ENCODE measurements at regions not wholly inside any gene's neighbourhood (a gene's known extent, or its start where the extent isn't known, plus 50 kb on each side); places are given as distances from the start of the nearest gene placed in this dataset.

- H4K20me1 ChIP-seq (ENCODE audit: control insufficient read depth, extremely low read depth, insufficient read depth, low read length), result no peaks in the 10 kb centered on the region
- no peak overlapping the region for H2AFZ ChIP-seq (ENCODE audit: low read length)
- no peak overlapping the region for H3K4me2 ChIP-seq (ENCODE audit: extremely low read depth, insufficient read depth, low read length)
- H3K27ac ChIP-seq (ENCODE audit: insufficient read depth, low read length), result no peak overlapping the region
- no peak overlapping the region for H3K9ac ChIP-seq (ENCODE audit: insufficient read depth, low read length)
- H3K79me2 ChIP-seq (ENCODE audit: control insufficient read depth, insufficient read depth, low read length), result no peaks in the 10 kb centered on the region
- H3K4me1 ChIP-seq (ENCODE audit: control insufficient read depth, extremely low read depth, insufficient read depth, low read length), result no peaks in the 10 kb centered on the region
- no peak for TF ChIP-seq CTCF (conservative IDR thresholded peaks at IDR 0.05 in 1 of 2, IDR thresholded peaks at IDR 0.05 in 1 of 2; ENCODE audit: low read depth in 1 of 2, low read length in 2 of 2)
- TF ChIP-seq EZH2 (IDR thresholded peaks at IDR 0.05; ENCODE audit: low read length, missing control alignments), result no peak
- no peaks in the 10 kb centered on the region for H3K9me3 ChIP-seq (ENCODE audit: control insufficient read depth, insufficient read depth, low read depth, low read length)
- no peak for DNase-seq (ENCODE audit: low read depth in 2 of 2)
- no peaks in the 10 kb centered on the region for H3K27me3 ChIP-seq (ENCODE audit: control insufficient read depth, insufficient read depth, low read length)
- no peak overlapping the region for H3K4me3 ChIP-seq (replicated peaks in 1 of 4; ENCODE audit: control extremely low read depth in 1 of 4, insufficient read depth in 1 of 4, low read depth in 3 of 4, low read length in 4 of 4)
- no peaks in the 10 kb centered on the region for H3K36me3 ChIP-seq (ENCODE audit: control insufficient read depth, insufficient read depth, low read length)
Observed at GRCh38 chr11:24351179-24351578, 145.7 kb upstream of the LUZP2 start.

- Histone ChIP-seq H3K27ac (ENCODE audit: insufficient read depth, low read length) (no peak overlapping the region), H3K9ac (ENCODE audit: insufficient read depth, low read length) (no peak overlapping the region), H3K27me3 (ENCODE audit: control insufficient read depth, insufficient read depth, low read length) (no peaks in the 10 kb centered on the region), H3K4me2 (ENCODE audit: extremely low read depth, insufficient read depth, low read length) (no peak overlapping the region), H3K9me3 (ENCODE audit: control insufficient read depth, insufficient read depth, low read depth, low read length) (no peaks in the 10 kb centered on the region), H4K20me1 (ENCODE audit: control insufficient read depth, extremely low read depth, insufficient read depth, low read length) (no peaks in the 10 kb centered on the region), H3K4me1 (ENCODE audit: control insufficient read depth, extremely low read depth, insufficient read depth, low read length) (no peaks in the 10 kb centered on the region), H2AFZ (ENCODE audit: low read length) (no peak overlapping the region), H3K79me2 (ENCODE audit: control insufficient read depth, insufficient read depth, low read length) (no peaks in the 10 kb centered on the region), H3K4me3 (replicated peaks in 1 of 4; ENCODE audit: control extremely low read depth in 1 of 4, insufficient read depth in 1 of 4, low read depth in 3 of 4, low read length in 4 of 4) (no peak overlapping the region), H3K36me3 (ENCODE audit: control insufficient read depth, insufficient read depth, low read length) (no peaks in the 10 kb centered on the region)
- DNase-seq (ENCODE audit: low read depth in 2 of 2), result no peak
- TF ChIP-seq EZH2 (IDR thresholded peaks at IDR 0.05; ENCODE audit: low read length, missing control alignments) (no peak), CTCF (conservative IDR thresholded peaks at IDR 0.05 in 1 of 2, IDR thresholded peaks at IDR 0.05 in 1 of 2; ENCODE audit: low read depth in 1 of 2, low read length in 2 of 2) (no peak)
Observed at GRCh38 chr11:24356501-24356900, 140.4 kb upstream of the LUZP2 start.

GRCh38 chr11:24357620-24358410 lies 139.0 kb upstream of the LUZP2 start:
- Histone ChIP-seq H3K4me1 (ENCODE audit: control insufficient read depth, extremely low read depth, insufficient read depth, low read length) (no peaks in the 10 kb centered on the region), H3K9me3 (ENCODE audit: control insufficient read depth, insufficient read depth, low read depth, low read length) (no peaks in the 10 kb centered on the region), H3K4me2 (ENCODE audit: extremely low read depth, insufficient read depth, low read length) (no peak overlapping the region), H3K36me3 (ENCODE audit: control insufficient read depth, insufficient read depth, low read length) (no peaks in the 10 kb centered on the region), H2AFZ (ENCODE audit: low read length) (no peak overlapping the region), H3K27ac (ENCODE audit: insufficient read depth, low read length) (no peak overlapping the region), H3K27me3 (ENCODE audit: control insufficient read depth, insufficient read depth, low read length) (no peaks in the 10 kb centered on the region), H4K20me1 (ENCODE audit: control insufficient read depth, extremely low read depth, insufficient read depth, low read length) (no peaks in the 10 kb centered on the region), H3K4me3 (replicated peaks in 1 of 4; ENCODE audit: control extremely low read depth in 1 of 4, insufficient read depth in 1 of 4, low read depth in 3 of 4, low read length in 4 of 4) (no peak overlapping the region), H3K79me2 (ENCODE audit: control insufficient read depth, insufficient read depth, low read length) (no peaks in the 10 kb centered on the region), H3K9ac (ENCODE audit: insufficient read depth, low read length) (no peak overlapping the region)
- DNase-seq (ENCODE audit: low read depth in 2 of 2), result no peak
- TF ChIP-seq EZH2 (IDR thresholded peaks at IDR 0.05; ENCODE audit: low read length, missing control alignments) (no peak), CTCF (conservative IDR thresholded peaks at IDR 0.05 in 1 of 2, IDR thresholded peaks at IDR 0.05 in 1 of 2; ENCODE audit: low read depth in 1 of 2, low read length in 2 of 2) (no peak)
